Skeletal muscle cell (primary cell): ENCODE measurements at regions not wholly inside any gene's neighbourhood (a gene's known extent, or its start where the extent isn't known, plus 50 kb on each side); places are given as distances from the start of the nearest gene placed in this dataset.

Experiments
- DNase-seq: peaks from one replicate; pipeline ENCODE4 v3.0.0-alpha.2; 2010; ENCODE audit warnings: low read depth
- H3K4me3 ChIP-seq: 2 replicates; pipeline ENCODE4 v1.5.1; 2011; ENCODE audit warnings: low read depth, mild to moderate bottlenecking, control low read depth, low read length, moderate library complexity

DNA sequence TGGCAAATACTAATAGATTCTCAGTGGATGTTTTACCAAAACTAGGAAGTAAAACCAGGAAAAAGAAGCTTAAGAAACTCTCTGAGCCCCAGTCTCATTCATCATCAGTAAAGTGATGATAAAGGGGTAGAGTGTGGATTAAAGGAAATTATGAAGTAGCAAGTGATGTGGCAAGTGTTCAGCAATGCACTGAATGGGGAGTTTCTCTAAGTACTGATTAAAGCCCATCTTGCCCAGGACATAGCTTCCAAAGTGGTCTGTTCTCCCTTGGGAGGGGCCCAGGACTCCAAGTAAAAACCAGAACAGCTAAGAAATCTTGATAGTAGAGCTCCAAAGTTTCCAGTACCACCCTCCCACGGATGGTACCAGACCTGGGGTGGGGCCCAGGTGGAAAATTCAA lies 137.3 kb downstream of the WNT5A start:
- DNase-seq: no peak
- no peak overlapping the region for H3K4me3 ChIP-seq

DNA sequence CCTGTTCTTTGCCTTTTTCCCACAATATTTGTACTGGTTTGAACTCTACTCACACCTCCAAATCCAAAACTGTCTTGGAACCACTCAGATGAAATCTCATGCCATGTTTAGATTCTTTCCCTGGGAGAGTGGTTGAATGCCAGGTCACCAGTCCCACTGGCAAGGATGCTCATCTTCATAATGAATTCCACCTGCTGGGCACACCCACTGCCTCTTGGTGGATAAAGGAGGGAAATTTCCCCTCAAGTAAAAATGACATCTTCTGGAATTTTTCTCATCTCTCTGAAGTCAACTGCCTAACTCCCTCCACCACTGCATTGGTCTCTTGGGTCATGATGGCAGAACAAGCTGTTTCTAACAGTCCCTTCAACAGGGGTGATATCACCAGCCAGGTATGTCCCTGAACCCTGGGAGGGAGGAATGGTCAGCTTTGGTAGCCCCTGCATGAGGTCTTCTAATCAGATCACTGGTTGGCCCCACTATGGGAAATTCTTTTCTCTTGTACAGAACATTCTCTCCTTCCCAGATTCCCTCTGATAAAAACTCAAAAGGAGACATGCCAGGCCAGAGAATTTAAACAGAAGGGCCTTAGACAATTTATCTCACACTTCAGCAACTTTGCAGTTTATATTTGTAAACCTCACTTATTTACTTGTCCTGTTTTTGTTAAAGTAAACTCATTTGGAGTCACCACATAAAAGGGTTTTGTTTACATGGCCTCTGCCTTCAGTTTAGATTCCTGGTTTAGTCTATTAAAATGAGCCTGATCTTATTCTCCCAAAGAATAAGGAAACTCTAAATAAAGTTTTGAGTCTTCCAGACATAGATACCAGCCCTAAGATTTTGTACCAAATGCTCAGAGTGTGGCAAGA lies 143.4 kb downstream of the WNT5A start:
- no peak for DNase-seq
- H3K4me3 ChIP-seq: no peak overlapping the region

DNA sequence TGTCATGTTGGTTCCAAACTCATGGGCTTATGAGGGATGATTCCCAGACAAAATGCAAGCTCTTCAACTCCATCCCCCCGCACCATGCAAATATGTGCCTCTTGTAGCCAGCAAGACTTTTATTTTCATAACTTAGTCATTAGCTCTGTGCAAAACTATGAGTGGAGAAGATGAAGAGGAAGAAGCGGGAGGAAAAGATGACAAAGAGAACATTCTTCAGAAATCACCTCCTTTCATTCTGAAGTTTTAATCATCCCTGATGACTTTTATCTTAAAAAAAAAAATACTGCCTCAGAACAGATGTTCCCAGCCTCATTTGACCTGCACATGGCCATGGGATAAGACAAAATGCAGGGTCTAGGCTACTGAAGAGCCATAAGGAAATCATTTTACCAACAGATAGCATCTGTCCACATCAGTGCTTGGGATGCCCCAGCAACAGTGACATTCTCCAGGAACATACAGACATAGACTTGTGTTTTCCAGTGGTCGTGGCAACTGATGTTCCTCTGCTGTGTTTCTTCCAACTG lies 145.5 kb downstream of the WNT5A start:
- no peak overlapping the region for H3K4me3 ChIP-seq
- DNase-seq: no peak

DNA sequence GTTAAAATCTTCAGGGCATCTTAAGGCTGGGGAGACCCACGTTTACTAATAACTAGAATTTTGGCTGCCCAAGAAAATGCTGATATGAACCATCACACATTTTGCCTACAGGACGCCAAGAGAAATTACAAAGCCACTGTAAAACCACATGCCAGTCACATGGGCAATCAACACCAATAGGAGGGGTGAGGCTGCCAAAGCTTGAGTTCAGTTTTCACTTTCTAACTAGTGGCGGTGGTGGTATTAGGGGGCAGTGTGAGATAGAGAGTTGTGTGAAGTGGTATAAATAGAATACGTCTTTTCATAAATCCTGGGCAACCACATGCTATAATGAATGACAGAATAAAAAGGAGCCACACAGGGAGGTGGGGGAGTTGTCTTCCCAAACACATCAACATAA lies 147.3 kb downstream of the WNT5A start:
- H3K4me3 ChIP-seq: no peak overlapping the region
- no peak for DNase-seq

DNA sequence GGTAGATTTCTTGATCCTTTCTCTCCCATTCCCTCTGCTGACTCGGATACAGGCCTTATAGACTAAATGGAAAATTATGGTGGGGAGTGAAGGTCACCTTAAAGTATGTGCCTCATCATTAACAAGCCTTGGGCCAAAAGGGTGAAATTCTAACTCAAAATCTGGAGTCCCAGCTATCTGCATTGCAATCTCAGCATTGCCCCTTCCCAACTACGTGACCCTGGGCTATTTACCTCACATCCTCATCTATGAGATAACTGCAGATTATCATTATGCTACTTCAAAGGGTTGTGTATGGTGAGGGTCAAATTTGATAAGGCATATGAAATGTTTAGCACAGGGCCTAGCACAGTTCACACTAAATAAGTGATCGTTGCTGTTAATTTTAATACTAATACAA lies 147.7 kb downstream of the WNT5A start:
- no peak for DNase-seq
- no peak overlapping the region for H3K4me3 ChIP-seq

DNA sequence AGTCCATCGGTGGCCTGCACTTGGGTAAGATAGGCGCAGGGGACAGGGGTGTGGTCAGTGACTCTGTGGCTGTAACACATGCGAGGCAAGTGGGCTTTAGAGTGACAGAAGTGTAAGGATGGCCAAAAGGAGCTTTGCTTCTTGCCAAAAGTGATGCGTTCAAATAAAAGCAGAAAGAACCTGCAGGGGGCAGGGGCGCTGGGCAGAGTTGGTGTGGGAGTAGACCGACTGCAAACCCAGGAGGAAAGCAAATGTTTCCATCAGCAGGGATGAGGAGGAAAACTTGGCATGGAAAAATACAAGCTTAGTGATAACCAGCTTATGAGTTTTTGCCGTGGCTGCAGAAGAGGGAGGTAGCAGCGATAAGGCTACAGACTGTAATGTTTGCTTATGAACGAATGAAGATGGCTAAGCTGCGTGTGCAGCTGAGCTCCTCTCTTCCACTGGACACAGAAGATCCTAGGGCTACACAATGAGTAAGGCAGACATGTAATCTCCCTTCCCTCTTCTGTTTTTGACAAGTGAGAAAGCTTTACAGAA lies 149.4 kb downstream of the WNT5A start:
- H3K4me3 ChIP-seq: no peak overlapping the region

DNA sequence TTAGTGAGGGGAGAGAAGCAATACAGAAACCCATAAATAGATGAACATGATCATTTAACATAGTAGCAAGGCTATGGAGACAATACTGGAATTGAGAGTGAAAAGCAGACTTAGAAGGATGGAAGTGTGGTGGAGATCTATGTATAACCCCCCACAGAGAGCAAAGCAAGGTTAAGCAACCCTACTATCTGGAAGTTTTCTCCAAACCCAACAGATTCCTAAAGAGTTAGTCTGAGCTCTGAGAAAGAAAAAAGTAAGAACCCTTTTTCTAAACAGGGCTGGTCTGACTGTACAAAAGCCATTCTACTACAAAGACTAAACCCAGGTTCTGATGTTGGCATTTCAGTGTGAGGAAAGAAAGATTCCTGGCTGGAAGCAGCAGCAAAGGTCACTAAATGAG lies 153.2 kb downstream of the WNT5A start:
- DNase-seq: peak; percentile 58
- no peak overlapping the region for H3K4me3 ChIP-seq

More for the DNA sequence above, 149.4 kb downstream of the WNT5A start:
- DNase-seq: no peak

DNA sequence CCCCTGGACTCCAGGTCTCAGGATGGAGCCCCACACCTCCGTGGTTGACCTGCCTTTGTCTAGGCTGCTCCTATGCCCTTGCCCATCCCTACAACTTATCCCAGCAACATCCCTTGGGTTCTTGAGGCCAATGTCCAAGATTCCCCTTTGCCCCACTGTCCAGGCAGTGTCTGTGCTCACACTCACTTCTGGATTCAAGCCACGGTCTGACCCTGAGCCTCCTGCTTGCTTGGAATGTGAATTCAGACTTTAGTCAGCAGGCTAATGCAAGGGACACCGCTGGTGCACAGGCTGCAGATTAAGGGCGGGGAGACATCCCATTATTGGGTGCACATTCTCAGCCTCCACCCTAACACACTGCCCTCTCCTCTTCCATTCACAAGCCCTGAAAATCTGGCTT lies 154.1 kb downstream of the WNT5A start:
- DNase-seq: no peak
- no peak overlapping the region for H3K4me3 ChIP-seq

DNA sequence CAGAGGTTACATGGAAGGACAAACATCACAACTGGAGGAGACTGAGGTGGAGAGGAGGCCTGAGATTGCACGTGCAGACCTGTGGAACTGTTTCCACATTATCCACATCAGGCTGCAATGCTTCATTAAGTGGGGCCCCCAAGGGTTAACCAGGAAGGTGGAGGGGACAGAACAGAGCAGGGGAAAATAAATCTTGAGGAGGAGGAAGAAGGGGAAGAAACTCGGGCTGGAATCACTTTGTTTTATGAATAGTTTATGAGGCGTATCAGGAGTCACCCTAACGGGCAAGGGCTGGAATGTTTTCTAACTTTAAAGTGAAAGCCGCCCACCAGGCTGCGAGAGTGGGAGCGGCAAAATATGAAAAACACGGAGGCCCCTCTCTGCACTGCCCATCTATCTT lies 154.9 kb downstream of the WNT5A start:
- no peak for DNase-seq

DNA sequence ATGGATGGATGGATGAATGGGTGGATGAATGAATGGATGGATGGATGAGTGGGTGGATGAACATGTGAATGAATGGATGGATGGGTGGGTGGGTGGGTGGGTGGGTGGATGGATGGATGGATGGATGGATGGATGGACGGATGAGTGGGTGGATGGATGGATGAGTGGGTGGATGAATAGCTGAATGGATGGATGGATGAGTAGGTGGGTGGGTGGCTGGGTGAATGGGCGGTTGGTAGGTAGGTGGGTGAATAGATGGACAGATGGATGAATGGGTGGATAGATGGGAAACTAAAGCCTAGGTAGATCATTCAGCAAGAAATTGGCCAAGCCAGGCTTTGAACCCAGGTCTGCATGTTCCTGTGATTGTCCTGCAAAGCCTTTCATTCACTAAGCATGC lies 155.6 kb downstream of the WNT5A start:
- no peak for DNase-seq
- H3K4me3 ChIP-seq: no peak overlapping the region

More for the DNA sequence above, 154.9 kb downstream of the WNT5A start:
- no peak overlapping the region for H3K4me3 ChIP-seq

DNA sequence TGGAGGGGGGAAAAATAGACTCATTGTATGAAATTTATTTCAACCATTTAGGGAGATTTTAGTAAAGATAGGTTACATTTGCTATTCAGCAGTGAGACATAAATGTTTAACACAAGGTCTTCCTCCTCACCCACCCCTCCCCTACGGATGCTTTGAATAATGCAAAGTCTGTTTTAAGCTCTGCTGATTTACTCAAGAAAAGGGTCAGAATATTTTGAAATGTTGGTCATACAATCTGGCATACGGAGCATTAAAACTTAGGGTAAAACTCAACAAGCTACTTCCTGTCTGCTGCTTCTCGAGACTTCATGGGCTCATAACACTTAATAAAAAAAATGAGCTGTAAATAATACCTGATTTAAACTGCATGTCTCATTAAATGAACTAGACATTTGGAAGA lies 156.3 kb downstream of the WNT5A start:
- no peak overlapping the region for H3K4me3 ChIP-seq
- DNase-seq: no peak

DNA sequence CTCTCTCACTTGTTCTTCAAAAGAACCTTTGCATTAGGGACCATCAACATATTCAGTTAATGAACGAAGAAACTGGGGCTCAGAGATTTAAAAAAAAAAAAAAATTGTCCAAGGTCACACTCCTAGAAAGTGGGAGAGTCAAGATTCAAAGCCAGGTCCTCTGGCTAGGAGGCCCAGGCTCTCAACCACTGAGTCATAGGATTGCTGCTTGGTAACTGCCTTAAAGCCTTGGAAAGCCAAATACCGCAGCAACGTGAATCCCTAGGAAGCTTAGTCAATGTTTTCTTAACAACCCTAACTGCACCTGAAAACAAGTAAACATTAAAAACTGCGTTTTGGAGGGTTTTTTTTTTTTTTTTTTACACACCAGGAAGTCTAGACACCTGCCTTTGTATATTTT lies 156.8 kb downstream of the WNT5A start:
- no peak overlapping the region for H3K4me3 ChIP-seq
- DNase-seq: peak; percentile 76

DNA sequence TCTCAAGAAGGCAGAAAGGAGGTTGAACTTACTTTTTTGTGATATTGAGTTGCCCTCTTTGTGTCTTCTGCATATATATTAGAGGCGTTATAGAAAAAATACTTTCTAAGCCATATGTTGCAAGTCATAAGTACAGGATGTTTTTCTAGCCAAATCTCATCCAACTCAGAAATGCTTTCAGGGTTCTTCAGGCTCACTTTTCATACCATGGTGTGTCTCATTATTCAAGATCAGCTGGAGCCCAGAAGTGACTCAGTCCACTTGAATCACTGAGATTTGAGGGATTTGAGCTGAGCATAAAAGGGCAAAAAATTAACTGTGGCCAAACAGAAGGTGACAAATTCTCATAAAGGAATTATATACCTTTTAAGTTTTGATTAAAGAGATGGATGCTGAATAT lies 157.3 kb downstream of the WNT5A start:
- DNase-seq: peak; percentile 82
- no peak overlapping the region for H3K4me3 ChIP-seq

DNA sequence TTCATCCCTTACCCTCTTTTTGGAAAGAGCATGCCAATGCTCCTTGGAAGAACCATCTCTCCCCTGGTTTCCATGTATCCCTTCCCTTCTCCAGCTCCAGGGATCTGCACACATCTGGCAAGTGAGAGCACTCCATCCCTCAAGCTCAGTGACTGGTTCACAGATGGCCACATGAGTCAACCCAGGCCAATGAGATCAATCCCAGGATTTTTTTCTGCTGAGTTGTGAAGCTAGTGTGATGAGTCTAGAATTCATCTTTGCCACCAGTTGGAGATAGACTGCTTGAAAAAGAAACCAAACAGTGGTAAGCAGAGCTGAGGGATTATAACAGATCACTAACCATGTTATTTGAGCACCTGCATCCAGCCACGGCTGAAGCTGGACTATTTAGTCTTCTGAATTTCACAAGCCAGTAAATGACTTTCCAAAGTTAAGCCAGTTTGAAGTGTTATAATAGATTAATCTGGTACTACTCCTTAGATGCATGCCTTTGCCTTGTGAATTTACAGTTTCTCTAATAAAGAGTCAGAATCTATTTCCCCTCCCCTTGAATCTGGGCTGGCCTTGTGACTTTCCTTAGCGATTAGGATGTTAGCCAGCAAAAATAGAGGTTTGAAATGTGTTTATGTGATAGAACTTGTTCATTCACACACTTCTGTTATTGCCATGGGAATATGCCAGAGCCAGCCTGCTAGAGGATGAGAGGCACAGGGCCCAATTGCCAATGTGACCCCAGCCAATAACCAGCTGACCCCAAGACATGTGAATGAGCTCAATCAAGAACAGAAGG lies 159.8 kb downstream of the WNT5A start:
- no peak overlapping the region for H3K4me3 ChIP-seq
- DNase-seq: no peak

DNA sequence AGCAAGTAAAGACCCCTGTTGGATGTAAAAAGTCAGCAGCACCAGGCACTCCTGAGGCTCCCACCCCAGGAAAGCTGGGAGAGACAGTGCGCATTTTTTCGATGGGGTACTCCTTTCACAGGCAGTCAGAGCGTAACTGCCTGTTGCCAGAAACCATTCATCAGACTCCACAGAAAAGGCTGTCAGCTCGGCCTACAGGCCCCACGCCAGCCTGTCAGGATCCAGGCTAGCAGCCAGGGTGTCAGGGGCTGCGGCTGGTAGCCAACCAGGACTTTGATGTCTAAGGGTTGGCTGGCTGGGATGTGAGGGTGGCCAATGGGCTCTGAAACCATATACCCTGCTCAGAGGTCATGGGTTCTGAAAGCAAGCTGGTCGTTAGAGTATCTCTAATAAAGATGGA lies 164.5 kb downstream of the WNT5A start:
- no peak for DNase-seq
- no peak overlapping the region for H3K4me3 ChIP-seq

DNA sequence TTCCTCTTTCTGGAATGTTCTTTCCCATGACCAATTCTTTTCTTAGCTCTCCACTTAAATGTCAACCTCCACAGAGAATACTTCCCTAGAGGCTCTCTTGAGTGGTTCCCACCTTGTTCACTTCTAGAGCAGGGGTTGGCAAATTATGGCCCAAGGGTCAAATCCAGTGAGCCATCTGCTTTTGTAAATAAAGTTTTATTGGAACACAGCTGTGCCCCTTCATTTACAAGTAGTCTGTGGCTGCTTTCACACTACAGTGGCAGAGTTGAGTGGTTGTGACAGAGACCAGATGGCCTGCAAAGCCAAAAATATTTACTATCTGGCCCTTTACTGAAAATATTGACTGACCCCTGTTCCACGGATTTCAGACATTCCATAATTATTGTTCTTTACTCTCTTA lies 166.2 kb downstream of the WNT5A start:
- H3K4me3 ChIP-seq: no peak overlapping the region
- no peak for DNase-seq

DNA sequence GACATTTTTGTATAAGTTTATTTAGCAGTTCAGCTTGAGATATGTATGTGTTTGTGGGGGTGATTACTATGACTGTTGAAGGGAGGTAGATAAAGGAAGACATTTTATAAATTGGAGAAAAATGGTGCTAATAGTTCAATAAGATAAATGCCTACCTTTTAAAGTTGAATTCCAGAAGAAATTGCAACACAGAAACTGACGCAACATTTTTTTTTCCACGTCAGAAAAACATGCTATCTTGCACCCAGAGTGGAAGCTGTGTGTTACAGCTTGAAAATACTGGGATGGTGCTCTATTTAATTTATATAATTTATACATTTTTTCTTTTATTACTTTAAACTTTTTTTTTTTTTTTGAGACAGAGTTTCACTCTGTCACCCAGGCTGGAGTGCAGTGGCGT lies 171.7 kb downstream of the WNT5A start:
- no peak for DNase-seq
- no peak overlapping the region for H3K4me3 ChIP-seq

DNA sequence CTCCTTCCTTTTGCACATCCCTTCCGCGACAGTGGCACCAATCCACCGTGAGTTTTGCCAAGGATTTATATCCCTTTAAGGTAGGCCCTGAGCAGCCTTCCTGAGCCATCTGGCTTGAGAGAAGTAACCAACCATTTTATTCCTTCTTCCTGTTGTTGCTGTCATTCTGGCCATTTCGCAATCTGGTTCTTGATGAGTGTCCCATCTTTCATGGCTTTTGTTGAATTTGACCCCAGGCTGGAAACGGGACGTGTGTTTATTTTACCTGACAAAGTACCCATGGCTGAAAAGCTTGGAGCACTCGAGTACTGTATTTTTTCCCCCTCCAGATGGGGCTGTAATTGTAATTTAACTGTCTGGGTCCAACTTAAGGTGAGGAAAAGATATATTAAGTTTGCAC lies 173.4 kb downstream of the WNT5A start:
- H3K4me3 ChIP-seq: no peak overlapping the region
- no peak for DNase-seq

DNA sequence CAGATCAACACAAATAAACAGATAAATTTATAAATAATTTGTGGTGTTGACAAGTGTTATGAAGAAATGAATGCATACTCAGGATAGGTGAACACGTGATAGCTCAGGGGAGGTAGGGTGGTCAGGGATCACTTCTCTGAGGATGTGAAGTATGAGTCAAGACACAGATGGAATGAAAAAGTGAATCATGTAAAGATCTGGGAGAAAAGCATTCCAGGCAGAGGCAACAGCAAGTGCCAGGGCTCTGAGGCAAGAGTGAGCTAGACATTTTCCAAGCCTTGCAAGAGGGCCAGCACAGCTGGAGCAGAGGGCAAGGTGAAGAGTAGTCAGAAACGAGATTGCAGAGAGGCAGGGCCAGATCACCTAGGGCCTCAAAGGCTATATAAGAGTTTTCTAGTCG lies 177.8 kb downstream of the WNT5A start:
- DNase-seq: no peak
- no peak overlapping the region for H3K4me3 ChIP-seq

DNA sequence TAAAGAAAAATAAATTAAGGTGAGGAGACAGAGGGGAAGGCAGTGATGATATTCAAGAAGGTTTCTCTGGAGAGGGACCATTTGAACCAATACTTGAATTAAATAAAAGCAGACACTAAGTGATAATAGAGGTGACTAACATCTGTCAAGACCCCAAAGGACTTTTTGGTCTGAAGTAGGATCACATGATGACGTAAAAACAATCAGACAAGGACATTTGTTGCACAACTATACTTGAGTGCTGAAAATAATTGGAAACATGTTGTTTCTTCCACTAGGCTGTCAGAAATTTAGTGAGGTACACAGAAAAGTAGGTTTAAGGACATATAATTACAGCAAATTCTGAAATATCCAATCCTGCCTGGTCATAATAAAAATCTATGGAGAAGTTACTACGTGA lies 179.5 kb downstream of the WNT5A start:
- no peak overlapping the region for H3K4me3 ChIP-seq
- DNase-seq: no peak
